ENCODE measurements at regions not wholly inside any gene's neighbourhood (a gene's known extent, or its start where the extent isn't known, plus 50 kb on each side); places are given as distances from the start of the nearest gene placed in this dataset.

DNA sequence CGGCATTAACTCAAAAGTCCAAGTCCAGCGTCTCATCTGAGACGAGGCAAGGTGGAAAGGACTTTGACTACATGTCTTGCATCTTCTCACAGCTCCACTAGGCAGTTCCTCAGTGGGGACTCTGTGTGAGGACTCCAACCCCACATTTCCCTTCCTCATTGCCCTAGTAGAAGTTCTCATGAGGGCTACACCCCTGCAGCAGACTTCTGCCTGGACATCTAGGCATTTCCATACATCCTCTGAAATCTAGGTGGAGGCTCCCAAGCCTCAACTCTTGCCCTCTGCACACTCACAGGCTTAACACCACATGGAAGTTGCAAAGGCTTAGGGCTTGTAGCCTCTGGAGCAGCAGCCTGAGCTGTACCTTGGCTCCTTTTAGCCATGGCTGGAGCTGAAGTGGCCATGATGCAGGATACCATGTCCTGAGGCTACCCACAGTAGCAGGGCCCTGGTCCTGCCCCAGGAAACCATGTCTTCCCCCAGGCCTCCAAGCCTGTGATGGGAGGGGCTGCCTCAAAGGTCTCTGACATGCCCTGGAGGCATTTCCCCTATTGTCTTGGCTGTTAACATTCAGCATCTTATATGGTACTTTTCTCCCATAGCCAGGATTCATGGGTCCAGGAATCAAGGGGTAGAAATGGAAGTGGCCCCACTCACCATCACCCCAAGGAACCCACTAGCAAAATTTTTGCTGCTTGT lies 194.6 kb upstream of the KCNG1 start:
- no peak for DNase-seq (ENCODE audit: low read depth)

DNA sequence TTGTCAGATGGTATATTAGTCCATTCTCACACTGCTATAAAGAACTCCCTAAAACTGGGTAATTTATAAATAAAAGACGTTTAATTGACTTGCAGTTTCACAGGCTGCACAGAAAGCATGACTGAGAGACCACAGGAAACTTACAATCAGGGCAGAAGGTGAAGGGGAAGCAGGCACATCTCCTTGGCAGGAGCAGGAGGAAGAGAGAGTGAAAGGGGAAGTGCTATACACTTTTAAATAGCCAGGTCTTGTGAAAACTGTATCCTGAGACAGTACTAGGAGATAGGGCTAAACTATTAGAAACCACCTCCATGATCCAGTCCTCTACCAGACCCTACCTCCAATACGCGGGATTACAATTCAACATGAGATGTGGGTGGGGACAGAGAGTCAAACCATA lies 193.9 kb upstream of the KCNG1 start:
- no peak for DNase-seq (ENCODE audit: low read depth)

DNA sequence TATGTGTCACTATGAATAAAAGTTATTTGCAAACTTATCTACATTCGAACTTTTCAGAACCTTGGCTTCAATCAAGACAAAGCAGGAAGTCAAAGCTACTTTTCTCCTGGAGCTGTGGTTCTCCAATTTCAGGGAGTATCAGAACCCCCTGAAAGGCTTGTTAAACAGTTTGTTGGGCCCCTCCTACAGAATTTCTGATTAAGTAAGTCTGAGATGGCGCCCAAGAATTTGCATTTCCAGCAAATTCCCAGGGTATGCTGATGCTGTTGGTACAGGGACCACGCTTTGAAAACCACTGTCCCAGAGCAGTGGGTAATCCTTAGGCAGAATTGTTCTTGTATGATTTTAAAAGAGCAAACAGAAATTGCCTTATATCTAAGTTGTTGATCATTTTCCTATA lies 189.9 kb upstream of the KCNG1 start:
- DNase-seq (ENCODE audit: low read depth): no peak

DNA sequence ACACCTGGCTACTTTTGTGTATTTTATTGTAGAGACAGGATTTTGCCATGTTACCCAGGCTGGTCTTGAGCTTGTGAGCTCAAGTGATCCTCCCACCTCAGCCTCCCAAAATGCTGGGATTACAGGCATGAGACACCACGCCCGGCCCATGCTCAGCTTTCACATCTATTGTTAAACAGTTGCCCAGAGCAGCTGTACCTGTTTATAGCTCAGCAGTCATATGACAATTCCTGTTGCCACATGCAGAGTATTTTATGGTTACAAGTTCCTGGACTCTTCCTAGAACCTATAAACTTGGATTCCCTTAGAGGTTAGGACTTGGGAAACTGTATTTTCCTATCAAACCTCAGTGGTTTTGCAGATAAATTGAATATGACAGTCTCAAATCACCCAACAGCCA lies 188.3 kb upstream of the KCNG1 start:
- no peak for DNase-seq (ENCODE audit: low read depth)

DNA sequence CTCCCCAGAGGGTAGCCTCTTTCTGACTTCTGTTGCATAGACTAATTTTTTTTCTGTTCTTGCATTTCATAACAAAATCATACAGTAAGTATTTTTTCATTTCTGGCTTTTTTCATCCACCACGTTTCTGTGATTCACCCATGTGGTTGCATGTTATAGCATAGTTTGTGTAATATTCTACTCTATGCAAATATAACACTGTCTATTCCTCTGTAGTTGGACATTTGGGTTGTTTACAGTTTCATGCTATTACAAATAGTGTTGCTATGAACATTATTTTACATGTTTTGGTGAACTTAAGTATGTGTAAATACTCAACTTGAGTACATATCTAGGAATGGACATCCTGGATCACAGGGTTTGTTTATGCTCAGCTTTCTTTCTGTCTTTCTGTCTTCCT lies 187.2 kb upstream of the KCNG1 start:
- no peak for DNase-seq (ENCODE audit: low read depth)

DNA sequence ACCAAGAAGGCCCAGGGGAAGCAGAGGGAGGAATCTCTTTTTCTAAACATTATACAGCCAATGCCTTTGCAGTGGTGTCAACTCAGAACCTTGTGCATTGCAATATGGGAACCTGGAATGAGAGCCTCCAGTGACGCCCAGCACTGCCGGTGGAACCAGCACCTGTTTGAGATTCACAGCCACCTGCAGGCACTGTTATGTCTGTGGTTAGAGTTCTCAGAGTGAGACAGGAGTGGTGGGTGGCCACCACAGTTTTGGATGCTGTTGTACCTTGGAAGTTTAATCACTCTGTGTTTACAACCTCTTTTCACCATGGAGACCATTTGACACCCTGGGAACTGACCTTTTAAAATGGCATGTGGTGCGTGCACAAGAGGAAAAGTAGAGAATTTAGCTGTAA lies 185.3 kb upstream of the KCNG1 start:
- DNase-seq (ENCODE audit: low read depth): no peak

DNA sequence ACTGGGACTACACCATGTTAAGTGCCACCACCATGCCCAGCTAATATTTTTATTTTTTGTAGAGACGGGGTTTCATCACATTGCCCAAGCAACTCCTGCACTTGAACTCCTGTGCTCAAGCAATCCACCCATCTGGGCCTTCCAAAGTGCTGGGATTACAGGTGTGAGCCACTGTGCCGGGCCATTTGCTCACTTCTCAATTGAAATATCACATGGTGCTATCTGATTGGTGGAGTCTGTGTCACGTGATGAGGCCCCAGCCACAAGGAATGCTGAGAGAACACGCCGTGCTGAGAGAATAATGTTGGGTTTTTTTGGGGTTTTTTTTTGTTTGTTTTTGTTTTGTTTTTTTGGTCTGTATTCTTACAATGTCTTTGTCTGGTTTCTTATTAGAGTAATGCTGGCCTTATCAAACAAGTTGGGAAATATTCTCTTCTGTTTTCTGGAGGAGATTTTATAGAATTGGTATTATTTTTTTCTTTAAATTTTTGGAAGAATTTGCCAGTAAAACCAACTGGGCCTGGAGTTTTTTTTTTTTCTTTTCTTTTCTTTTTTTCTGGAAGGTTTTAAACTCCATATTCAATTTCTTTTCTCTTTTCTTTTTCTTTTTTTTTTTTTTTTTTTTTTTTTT lies 183.2 kb upstream of the KCNG1 start:
- no peak for DNase-seq (ENCODE audit: low read depth)

DNA sequence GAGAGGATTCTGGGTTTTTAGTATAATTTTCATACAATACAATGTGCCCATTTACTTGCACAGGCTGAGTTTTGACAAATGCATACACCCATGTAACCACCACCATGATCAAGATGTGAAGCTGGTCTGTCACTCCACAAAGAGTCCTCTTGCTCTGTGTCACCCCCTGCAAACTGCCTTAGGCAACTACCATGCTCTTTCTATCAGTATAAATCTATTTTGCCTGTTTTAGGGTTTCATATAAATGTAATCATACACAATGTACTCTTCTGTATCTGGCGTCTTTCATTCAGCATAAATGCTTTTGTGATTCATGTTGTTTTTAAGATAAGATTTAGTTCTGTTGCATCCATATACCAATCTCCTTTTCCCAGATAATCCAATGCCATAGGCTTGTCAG lies 181.9 kb upstream of the KCNG1 start:
- DNase-seq (ENCODE audit: low read depth): no peak

DNA sequence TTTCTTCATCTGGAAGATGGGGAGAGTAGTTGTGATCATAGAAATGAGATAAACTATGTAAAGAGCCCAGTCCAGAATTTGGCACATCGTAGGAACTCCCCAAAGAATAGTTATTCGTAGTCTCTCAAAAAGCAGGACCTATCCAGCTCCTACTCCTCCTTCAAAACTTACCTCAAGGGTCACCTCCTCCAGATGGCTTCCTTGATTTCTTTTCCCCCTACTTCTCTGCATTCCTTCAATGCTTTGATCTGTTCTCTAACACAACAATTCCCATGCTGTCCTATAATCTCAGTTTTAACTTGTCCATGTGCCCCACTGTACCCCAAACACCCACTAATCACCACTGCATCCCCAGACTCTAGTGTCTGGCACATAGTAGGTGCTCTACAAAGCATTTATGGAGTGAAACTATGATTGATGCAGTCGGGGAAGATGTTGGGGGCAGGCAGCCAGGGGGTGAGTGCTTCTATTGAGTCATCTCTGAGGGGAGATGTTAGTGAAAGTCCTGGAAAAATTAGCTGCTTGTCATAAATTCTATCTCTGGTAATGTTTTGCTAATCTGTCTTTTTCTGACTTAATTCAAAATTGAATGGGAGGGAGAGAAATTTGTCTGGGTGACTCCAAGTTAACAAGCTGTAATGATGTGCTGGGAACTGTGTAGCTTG lies 181.3 kb upstream of the KCNG1 start:
- DNase-seq (ENCODE audit: low read depth): no peak

DNA sequence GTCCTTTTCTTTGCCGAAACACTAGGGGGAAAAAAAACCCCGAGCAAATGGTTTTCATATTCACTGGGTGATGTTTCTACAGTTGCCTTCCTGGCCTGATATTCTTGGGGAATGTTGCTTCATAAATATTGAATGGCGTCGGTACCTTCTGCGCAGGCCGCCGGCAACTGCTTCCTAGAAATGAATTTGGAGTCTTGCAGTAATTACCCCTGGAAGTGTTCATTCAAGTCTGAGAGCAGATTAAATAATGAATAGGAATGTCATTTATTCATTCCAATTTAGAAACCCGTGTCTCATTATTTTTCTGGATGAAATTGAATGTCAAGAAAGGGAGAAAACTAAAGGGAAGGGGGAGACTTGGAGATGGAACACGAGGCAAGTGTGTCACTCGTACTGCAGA lies 179.4 kb upstream of the KCNG1 start:
- DNase-seq (ENCODE audit: low read depth): no peak

DNA sequence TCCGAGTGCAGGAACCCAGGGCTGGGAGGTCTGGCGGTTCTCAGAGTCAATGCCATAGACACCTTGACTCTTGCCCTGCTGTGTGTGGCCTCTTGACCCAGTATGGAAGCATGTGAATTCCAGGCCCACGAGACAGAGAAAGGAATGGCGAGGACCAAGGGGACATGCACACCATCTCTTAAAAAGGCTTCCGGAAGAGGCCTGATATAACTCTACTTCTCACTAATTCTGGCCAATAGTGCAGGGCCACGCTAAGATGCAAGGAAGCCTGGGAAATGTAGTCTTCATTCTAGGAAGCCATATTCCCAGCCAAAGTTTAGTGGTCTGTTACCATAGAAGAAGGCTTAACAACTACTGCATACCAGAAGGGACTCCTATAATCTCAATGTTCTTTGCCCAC lies 177.0 kb upstream of the KCNG1 start:
- DNase-seq (ENCODE audit: low read depth): no peak

DNA sequence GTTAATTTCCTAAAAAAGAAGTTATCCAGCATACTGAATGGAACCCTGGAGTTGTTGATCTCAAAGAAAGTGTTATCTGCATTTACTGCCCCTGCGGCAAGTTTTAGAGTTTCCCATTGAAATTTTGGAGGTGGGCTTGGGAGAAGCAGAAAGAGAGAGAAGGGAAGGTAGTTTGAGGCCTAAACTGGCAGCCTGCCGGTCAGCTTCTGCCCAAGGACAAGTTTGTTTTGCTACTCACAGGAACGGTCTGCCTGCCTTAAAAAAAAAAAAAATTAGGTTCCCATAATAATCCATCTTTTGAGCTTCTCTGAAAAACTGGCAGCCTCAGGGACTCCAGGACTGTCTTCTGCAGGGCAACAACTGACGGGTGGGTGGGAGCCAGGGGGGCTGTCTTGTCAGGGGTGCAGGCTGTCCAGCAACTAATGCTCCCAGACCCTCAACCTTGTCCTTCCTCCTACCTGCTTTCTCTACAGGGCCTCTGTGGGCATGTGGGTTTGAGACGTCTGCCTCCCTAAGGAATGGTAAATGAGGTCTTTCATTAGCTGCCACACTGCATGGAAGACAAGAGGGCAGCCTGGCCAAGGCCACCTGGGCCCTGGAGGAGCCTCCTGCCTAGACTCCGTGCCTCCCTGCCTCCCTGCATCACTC lies 176.1 kb upstream of the KCNG1 start:
- no peak for DNase-seq (ENCODE audit: low read depth)

DNA sequence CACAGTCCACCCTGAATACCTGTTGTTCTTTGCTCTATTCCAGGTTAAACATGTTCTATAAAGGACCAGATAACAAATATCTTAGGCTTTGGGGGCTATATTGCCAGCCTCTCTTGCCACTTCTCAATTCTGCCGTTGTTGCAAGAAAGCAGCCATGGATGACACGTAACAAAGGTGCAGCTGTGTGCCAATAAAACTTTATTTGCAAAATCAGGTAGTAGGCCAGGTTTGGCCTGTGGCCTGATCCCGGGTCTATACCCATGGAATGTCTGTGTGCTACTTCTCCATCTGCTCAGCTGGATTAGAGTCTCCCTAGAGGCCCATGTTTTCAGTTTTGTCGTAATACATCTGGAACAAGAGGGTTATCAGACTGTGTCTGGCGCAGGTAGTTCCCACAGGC lies 175.3 kb upstream of the KCNG1 start:
- DNase-seq (ENCODE audit: low read depth): no peak

DNA sequence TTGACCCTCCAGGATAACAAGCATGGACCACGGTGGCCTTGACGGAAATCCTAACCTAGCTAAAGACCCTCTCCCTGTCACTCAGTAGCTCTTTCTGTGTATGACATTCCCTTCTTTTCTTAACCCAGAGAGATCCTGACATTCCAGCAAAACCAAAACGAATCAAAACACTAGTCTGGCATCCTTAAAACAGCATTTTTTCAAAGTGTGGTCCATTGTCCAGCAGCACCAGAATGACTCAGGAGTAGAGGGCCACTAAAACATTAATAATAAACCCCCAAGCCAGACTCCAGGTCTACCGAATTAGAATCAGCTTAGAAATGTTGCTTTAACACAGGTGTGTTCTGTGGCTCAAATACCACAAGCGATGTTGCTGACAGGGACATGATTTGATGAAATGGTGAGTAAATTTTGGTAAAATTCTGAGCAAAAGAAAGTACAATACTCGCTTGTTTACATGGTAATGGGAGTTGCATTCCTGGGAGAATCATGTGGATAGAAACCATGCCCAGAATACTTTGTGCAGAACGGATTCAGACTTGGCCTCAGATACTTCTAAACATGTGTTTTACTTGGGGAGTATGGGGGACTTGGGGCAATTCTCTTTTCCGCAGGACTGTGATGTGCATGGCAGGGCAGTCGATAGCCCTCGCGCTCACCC lies 174.2 kb upstream of the KCNG1 start:
- no peak for DNase-seq (ENCODE audit: low read depth)

DNA sequence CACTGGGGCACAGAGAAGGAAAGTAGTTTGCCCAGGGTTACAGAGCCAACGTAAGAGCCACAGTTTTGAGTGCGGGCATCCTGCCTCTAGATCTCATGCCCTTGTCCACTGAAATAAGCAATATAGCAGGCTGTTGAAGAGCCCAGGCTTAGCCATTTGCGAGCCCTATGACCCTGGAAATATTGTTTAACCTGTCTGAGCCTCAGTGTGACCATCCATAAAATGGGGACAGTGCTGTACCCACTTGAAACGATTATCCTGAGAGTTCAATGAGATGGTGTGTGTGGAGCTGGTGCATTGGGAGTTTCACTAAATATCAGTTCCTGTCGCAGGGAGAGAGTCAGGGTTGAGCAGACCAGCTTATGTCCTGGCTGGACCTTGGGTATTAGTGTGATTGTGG lies 173.1 kb upstream of the KCNG1 start:
- no peak for DNase-seq (ENCODE audit: low read depth)

DNA sequence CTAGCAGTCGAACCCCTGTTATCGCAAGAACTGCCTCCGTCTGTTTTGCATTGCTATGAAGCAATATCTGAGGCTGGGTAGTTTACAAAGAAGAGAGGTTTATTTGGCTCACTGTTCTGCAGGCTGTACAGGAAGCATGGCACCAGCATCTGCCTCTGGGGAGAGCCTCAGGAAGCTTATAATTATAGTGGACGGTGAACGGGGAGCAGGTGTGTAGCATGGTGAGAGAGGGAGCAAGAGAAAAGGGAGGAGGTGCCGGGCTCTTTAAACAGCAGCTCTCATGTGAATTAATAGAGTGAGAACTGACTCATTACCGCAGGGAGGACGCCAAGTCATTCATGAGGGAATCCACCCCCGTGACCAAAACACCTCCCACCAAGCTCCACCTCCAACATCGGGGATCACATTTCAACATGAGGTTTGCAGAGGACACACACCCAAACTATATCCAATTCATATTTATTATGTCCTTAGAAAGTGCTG lies 172.6 kb upstream of the KCNG1 start:
- DNase-seq (ENCODE audit: low read depth): no peak

DNA sequence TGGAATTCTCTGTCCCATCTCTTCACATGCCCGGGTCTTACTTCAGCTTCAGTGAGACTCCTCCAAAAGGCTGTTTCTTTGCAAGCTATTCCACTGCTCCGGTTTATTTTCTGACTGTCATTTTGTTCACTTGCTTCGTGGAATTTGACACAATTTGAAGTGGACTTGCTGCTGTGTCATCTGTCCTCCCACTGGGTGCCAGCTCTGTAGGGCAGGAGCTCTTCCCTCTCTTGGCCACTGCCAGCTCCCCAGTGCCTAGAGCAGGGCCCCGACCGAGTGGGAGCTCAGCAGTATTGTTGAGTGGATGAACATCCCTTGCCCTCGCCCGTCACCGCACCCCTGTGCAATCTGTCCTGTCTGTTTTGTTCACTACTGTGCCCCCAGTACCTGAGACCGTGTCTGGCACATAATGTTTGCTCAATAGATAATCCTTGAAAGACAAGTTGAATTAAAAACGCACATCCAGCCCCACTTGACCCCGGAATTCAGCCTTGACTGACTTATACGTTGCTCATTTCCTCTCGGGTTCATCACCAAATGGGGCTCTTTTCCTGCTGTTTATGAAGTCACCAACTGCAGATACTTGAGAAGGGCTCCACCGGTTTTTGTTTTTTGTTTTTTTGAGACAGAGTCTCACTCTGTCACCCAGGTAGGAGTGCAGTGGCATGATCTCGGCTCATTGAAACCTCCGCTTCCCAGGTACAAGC lies 170.3 kb upstream of the KCNG1 start:
- DNase-seq (ENCODE audit: low read depth): no peak

DNA sequence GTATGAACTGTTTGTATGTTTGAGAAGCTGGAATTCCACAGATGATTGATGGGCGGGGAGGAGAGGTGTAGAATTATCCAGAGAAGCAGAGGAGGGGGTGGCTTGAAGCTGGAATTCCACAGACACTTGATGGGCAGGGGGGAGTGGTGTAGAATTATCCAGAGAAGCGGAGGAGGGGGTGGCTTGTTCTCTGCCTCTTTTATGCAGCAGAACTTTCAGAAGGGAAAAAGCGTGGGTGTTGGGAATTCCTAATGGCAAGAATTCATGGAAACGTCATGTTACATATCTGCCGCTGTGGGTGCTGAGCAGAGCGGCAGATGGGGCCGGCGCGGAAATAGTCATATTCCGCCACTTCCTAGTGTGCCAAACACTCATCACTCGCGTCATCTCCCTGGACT lies 167.9 kb upstream of the KCNG1 start:
- DNase-seq (ENCODE audit: low read depth): no peak

DNA sequence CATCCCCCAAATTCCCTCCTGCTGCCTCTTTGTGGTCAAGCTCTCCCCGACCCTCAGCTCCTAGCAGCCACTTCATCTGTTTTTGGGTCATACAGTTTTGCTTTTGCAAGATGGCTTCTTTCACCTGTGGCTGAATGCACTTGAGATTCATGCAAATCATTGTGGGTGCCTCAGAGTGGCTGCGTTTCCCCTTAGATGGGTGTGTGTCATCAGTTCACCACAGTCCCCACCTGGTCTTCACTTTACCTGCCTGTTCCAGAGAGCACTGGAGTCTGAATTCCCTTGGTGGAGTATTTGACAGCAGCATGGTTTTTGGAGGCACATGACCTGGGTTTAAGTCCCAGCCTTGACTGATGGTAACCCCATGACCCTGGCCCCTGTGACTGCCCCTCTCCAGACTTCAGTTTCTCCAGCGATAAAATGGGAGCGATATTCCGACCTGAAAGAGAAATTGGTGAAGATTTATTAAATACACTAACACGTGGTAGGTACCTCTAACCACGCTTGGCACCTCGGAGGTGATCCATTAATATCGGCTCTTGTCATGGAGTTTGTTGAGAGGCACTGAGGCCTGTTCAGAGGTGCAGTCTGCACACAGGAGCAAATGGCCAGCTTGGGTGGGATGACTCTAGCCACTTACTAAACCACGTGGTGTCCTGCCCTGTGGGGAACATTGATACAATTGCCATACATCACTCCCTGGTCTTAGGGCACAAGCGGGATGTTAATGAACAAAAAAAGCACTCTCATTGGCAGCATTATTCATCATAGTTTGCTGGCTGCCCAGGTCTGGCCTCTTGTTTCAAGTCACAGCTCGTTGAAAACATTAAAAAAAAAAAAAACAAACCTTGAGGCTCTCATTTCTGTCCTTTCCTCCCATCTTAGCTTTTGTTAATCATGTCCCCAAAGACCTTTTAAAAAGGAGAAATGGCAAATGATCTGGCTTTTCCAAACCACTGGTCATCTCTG lies 167.2 kb upstream of the KCNG1 start:
- DNase-seq (ENCODE audit: low read depth): no peak

DNA sequence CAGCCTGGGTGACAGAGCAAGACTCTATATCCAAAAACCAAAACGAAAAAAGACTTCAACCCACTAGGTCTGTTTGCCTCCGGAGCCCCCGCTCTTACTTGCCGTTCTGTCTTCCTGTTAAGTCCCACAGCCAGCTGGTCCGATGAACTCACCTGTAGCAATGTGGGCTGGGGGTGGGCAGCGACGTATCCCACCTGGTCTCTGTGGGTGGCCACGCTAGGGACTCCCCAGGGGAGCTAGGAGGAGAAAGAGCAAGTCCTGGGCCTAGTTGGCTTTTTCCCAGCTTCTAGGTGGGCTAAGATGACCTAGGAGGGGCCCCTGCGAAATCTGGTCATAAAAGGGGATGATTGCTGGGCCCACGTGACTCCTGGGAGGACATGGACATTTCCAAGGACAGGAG lies 166.0 kb upstream of the KCNG1 start:
- DNase-seq (ENCODE audit: low read depth): no peak

DNA sequence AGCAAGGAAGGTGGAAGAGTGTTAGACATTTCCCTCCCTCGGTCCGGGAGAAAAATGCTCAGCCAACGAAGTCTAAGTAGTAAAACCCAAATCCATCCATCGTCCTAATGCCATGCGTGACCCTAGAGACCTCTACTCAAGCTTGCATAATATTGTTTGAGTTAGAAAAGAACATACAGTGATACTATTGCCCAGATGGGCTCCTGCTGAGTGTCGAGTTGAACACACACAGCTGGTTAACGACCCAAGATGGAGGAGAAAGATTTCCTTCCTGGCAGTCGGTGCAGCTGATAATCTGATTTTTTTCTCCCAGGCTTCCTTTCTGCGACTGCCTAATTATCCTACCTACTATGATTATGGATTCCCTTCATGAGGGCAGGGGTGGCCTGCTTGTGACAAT lies 164.4 kb upstream of the KCNG1 start:
- no peak for DNase-seq (ENCODE audit: low read depth)

All from activated T-helper 9 cell treated with anti-CD3 and anti-CD28 coated beads, Interleukin-2, amount 50 U/mL, for 16 hours (primary cell).